ENCODE measurements at regions not wholly inside any gene's neighbourhood (a gene's known extent, or its start where the extent isn't known, plus 50 kb on each side); places are given as distances from the start of the nearest gene placed in this dataset.
"Not testable (repeated sequence)": the region's sequence is repeated elsewhere in the genome, so short reads cannot be mapped to it uniquely, and the experiment has no call there.

DNA sequence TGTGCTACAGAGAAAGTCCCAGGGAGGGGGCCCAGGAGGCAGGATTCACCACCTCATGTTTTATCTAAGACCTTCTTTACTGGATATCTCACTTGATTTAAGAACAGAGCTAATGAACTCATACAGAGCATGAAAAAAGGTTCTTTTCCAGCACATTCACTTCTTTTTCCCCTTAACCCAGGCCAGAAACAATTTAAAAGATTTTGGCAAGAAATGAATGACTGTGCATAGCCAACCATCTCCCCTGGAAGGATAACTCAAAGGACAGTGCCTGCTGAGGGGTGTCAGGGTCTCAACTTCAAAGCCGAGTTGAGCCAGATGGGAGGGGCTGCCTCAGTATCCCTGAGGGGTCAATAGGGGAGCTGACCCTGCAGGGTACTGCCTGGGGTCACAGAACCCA, 253.4 kb downstream of the SOD2 start:
- DNase-seq, result no peak

DNA sequence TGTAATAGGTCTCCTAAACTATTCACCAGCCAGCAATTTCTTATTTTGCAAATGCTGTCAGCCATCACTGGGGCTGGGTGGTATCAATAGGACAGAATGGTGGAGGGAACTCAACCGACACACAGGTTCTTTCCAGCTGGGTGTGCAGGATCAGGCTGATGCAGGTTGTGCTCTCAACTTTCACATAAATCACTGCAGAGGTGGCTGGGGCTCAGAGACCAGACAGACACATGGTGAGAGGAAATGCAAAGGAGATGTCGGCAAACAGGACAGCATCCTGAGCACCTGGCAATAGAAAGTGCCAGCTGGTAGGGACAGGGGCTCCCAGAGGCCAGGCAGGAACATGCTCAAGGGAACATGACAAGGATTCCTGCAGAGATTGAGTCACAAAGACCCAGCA, 254.9 kb downstream of the SOD2 start:
- no peak for DNase-seq

DNA sequence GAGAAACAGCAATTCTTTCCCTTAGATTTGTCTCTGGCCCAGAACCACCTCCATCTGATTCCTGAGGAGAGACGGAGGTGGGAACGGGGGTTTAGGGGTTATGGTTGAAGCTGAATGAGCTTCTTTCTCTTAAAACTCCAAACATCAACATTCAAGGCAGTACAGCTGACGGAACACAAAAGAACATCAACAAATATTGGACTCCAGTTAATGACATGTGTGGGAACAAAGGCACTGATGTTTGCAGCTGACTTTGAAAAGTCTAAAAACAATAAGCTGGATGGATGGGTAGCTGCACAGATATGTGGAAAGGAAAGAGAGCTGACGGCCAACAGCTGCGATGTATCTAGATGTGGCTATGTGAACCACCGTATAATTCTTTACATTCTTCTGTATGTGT, 256.5 kb downstream of the SOD2 start:
- DNase-seq, result no peak

DNA sequence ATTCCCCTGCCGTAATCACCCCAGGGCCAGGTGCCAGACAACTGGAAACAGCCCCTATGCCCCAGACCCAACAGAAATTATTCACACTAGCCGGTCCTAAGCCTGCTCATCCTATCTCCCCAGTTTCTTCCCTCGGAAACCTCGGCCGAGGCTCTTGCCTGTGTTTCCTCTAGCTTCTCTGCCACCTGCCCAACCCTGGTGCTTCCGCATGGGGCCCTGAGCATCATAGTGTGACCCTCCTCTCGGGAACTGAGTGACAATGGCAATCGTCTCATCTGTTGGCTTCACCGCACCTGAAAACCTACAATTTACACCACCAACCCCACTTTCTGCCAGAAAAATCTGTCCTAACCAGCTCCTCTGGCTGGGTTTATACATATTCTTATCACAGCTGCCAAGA, 257.3 kb downstream of the SOD2 start:
- DNase-seq, result no peak

DNA sequence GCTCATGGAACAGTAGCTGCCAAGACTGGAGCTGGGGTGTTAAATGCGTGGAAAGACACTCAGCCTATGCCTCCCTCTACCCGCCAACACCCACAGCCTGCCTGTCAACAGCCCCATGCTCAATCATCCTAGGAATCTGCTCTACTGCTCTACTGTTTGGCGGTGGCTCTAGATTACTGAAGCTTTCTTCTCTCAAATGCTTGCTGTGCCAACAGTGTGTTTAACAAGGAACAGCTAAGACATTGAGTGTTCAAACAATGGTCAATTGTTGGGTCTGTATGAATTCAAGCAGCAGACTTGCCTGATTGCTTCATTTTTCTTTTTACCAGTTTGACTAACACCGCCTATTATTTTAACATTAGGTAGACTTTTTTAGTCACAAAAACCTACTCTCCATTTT, 258.6 kb downstream of the SOD2 start:
- no peak for DNase-seq

DNA sequence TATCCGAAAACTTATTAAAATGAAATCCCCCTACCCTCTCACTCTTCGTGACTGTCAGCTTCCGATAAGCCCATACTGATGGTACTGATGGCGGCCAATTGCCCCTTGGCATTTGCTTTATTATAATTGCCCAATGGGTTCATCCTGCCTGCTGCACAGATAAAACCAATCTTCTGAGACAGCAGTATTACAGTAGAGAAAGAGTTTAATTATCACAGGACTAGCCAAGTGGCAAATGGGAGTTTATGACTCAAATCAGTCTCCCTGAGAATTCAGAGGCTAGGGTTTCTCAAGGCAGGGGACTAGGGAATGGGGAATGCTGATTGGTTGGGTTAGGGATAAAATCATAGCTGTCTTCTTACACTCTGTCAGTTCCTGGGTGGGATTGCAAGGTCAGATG, 259.5 kb downstream of the SOD2 start:
- no peak for DNase-seq

DNA sequence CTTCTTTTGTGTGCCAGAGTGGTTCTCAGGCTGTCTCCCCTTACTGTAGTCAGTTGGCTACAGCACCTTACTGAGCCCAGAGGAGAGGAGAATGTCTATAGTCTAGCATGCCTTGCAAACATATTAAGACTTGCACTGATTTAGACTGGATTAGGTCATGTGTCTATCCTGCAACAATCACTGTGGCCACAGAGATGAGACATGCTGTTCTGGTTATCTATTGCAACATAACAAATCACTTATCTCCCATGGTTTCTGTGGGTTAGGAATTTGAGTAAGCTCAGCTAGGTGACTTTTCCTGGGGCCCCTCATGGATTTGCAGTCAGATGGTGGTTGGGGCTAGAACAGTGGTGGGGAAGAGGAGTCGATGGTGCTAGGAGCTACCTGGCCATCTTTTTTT, 261.3 kb downstream of the SOD2 start:
- DNase-seq, result no peak

DNA sequence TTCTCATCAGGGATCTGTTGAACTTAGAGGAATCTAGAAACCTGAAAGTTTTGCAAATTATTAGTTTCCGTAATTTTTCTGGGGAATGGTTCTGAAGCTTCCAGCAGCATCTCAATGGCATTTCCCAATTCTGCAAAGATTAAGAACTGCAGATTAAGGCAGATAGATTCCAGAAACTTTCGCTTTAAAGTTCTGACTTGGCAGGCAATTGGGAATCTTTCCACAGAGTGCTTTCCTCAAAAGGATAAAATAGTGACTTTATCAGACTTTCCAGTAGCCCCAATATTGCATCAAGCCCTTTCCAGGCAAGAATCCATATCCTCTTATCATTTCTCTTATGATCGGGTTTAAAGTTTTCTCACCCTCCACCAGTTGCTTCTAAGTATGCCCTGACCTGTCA, 261.1 kb downstream of the FNDC1 start:
- DNase-seq, result no peak

DNA sequence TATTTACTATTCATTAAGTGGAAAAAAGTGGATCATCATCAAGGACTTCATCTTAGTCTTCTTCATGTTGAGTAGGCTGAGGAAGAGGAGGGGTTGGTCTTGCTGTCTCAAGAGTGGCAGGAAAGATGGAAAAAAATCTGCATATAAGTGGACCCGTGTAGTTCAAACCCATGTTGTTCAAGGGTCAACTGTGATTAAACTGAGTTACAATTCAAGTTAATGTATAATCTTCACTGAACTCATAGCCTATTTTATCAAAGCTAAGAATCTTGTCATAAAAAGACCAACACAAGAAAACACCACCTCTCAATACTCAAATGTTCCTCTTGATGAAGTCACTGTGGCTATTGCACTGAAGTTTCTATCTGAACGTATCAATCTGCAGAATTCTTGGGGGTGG, 260.2 kb downstream of the FNDC1 start:
- no peak for DNase-seq

DNA sequence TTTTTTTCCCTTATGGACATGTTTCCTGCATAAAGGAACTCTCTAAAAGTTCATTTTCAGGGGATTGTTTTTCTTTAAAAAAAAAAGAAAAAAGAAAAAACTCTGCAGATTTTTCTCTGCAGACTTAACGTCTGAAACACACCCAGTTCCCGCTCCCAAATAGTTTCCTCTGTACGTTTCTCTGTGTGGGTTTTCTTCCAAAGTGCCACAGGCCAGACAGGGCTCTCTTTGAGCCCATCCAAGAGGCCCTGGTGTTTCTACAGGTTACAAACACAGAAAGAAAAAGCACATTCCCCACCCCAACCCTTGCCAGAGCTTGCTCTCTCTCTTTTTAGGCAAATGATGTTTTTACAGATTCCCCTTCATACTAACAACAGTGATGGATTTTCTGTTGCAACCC, 258.6 kb downstream of the FNDC1 start:
- DNase-seq, result no peak

DNA sequence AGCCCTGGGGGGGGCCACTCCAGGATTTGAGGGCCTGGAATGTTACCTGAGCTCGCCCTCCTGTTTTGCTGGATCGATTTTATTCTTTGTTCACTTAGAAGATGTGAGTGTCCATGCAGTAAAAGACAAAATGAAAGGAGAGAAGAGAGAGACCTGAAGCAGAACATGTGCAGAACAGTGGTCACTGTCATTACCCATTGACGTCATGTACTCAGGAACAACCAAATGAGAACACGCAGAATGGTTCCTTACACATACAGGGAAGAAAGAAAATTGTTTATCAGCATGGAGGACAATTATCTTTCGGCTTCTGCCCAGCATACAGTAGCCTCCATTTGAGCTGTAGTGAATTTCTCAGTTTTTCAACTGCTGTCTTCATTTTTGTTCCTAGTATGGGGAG, 258.1 kb downstream of the FNDC1 start:
- DNase-seq, result no peak

DNA sequence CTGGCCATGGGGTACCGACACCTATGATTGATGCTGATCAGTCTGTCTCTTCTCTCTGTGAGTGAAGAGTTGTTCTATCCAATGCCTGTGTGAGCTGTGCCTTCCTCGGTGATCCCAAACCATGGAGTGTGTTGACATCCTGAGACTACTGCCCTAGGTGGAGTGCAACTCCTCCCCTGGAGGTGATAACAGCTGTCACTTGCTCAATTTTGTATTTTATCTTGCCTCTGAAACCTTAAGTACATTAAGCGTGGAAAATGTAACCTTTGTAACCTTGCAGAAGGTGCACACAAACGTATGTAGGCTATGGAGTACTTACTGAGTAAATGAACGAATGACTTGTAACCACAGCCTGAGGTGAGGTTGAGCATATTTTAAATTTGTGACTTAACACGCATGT, 256.2 kb downstream of the FNDC1 start:
- no peak for DNase-seq

DNA sequence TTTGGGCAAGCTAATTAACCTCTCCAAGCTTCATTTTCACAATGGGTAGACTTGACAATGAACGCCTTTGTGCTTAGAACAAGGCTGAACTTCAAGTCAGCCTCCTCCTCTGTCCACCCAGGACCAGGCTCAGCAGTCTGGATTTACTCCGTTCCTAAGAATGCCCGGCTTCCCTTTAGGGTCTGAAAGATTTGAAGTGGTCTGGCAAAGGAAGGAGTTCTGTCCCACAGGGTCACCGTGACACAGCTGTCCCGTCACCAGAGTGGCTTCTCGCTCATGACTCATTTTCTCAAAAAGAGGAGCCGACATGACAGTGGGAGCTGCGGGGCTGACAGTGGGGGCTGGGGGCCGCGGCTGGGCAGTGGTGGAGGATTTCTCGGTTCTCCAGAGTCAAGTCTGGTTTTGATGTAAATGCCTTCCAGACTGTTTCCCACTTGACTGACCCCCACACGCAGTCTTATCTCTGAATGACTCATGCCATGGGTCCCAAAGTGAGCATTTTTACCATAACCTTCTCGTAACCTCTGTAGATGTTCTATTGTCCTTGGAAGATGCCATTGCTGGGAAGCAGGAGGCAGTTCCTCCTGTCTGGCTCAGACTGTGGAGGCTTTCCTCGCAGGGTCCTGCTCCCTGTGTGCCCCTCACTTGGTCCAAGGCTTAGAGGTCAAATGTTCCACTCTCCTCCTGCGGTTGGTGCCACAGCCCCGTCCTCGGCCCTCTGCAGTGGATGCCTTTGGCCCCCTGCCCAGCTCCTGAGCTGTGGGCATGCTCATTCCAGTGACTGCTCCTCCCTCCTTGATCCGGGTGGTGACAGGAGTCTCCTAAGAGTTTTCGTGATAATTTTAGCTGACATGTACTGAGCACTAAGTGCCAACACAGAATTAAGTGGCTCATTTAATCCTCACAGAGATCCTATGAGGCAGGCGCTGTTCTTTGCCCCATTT, 253.1 kb downstream of the FNDC1 start:
- DNase-seq, result no peak

DNA sequence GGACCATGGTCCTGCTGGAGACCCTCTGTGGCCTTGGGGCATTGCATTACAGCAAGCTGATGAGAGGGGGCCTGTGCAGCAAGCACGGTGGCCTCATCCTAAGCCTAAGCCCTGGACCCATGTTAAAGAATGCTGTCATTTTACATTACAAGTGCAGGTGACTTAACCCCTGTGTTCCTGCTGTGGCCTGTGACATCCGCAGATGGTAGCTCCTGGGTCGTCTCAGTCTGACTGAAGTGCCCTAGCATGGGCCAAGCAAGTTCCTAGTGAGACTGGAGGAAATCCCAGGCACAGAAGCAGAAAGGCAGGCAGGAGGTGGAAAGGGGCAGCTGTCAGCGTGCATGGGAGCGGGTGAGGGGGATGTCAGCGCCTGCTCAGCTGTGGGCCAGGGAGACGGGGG, 252.4 kb downstream of the FNDC1 start:
- no peak for DNase-seq

DNA sequence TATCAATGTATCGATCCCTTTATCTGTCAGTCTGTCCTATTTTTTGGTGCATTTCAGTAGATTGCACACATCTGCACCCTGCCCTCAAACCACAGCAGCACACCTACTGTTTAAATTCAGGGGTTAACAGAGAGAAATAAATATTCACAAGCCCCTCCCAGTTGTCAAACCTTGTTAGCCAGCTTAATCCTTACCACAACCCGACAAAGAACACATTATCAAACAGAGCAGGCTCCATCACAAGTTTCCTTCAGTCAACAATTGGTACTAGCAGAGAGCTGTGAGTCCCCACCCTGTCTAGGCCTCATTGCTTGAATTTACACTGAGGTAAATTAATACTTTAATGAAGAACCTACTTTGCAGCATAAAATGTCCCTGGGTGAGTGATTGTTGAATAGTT, 249.8 kb downstream of the FNDC1 start:
- DNase-seq, result no peak

DNA sequence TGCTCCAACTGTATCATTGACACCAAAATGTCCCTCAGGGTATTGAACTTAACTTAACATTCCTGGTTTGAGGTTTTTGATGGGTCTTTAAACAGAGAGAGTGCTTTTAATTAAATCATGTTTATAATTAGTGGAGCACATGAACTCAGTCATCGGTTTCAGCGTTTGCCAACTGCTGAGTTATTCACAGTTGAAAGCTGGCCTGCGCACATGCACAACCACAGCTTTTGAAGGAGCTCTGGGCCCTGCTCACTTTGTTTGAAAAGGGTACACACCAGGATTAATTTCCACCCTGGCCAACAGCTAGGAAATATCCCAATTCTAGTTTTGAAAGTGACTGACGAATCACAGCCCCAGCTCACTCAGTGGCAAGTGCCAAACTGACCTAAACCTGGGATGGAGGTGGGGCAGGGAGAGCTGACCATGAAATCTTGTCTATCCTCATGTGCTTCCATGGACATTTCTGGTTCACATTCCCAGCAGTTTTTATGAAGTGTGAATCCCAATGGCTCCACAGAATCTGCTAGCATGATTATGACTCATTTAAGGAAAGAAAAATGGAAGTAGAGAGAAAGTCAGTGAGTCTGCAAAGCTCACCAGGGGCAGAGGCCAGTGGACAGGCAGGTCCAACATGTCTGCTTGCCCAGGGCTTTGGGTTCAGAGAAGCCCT, 247.8 kb downstream of the FNDC1 start:
- DNase-seq, result no peak

DNA sequence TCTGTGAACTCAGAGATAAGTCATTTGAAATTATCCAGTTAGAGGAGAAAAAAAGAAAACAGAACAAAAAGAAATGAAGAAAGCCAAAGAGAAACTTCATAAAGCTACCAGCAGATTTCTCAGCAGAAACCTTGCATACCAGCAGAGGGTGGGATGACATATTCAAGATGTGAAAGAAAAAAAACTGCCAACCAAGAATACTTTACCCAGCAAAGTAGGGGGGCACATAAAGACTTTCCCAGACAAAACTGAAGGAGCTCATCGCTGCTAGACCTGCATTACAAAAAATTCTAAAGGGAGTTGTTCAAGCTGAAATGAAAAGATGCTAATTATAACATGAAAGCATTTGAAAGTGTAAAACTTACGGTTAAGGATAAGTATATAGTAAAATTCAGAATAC, 246.3 kb downstream of the FNDC1 start:
- no peak for DNase-seq

DNA sequence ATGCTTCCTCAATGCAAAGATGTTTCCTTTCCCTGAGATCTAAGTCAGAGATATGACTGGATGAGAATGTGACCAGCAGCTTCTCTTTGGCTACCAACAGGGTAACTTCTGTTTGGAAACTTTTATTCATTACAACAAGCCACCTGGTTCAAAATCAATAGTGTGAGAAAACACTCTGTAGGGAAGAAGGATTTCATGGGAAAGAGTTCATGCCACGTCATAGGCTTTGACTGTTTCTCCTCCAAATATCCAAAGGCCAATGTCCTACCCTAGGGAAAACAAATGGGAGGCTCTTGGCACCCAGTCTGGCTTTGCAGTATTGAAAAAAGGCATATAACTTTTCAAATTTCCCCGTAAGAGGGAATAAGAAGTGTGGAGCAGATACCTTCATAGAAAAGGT, 245.5 kb downstream of the FNDC1 start:
- no peak for DNase-seq

DNA sequence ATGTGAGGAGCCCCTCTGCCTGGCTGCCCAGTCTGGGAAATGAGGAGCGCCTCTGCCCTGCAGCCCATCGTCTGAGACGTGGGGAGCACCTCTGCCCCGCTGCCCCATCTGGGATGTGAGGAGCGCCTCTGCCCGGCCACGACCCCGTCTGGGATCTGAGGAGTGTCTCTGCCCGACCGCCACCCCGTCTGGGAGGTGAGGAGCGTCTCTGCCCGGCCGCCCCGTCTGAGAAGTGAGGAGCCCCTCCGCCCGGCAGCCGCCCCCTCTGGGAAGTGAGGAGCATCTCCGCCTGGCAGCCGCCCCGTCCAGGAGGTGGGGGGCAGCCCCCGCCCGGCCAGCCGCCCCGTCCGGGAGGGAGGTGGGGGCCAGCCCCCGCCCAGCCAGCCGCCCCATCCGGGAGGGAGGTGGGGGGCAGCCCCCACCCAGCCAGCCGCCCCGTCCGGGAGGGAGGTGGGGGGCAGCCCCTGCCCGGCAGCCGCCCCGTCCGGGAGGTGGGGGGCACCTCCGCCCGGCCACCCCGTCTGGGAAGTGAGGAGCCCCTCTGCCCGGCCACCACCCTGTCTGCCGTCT, 238.1 kb downstream of the FNDC1 start:
- DNase-seq, result not testable (repeated sequence)

DNA sequence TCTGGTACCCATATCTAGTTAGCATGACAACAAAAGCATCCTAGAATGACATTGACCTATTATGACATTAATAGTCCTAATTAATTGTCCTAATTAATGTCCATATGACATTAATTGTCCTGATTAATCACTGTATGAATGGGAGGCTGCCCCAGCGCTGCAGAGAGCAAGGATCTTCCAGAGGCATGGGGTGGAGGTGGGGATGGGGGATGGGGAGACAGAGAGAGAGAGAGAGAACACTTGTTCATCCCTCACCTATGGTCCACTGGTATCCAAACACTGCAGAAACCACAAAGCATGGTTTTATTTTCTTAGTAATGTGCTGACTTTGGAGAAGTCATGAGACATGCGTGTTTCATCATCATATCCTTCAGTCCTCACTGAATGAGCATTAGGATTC, 235.1 kb downstream of the FNDC1 start:
- no peak for DNase-seq

DNA sequence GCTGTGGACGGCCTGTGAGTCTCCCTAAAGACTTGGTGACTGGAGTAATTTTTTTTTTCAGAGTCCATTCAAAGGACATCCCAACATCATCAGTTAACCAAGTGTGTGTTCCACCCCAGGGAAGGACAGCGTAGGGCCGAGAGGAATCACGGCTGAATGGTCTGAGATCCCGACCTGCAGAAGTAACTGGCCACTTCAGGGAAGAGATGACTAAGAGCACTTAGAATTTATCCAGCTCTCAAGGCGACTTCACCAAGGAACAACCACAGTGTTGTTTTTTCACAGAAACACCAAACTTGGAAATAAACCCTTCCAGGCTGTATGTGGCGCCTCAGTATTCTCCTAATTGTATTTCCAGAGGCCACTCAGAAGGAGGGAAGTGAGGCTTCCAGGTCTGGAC, 231.6 kb downstream of the FNDC1 start:
- no peak for DNase-seq

DNA sequence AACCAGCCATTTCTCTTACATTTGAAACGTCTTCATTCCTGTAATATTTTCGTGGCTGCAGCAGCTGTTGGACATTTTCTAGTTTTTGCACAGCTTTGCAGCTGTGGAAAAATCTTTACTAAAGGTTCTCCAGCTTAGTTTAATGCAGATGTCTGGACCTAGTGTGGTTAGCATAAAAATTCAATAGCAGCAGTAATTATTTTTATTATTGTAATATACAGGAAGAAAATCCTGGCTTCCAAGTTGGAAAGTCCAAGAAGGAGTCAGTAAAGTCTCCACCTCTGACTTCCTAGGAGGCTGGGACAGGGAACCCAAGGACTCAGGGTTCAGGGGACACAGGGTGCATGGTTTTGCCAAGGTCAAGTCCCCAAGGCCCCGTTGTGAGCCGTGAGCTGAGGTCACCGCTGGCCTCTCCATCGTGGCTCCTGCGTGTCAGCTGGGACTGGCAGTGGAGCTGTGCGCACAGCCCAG, 230.6 kb downstream of the FNDC1 start:
- DNase-seq, result no peak

DNA sequence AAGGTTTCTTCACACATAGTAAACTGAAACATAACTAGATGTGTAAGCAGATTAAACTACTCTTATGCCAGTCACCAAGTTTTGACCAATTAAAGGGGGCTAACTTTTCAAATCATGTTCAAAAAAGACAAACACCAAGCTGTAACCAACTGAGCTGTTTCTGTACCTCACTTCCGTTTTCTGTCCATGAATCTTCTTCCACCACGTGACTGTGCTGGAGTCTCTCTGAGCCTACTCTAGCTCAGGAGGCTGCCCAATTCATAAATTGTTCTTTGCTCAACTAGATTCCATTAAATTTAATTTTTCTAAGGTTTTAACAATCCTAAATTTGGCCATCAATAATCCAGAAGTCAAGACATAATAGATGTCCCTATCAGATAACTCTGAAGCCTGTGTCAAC, 229.4 kb downstream of the FNDC1 start:
- DNase-seq, result no peak

DNA sequence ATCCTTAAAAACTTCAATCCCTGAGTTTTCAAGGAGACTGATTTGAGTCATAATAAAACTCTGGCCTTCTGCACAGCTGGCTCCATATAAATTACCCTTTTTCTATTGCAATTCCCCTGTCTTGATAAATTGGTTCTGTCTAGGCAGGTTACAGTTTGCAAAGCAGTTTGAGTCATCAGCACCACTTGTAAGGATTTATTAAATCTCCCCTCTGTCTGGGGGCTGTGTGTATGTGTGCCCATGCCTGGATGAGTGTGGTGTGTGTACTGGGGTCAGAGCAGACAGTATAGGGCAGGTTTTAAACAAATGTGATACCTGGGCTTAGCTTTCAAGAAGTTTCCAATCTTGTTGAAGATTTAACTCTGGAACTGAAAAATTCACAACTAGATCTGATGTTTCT, 228.6 kb downstream of the FNDC1 start:
- DNase-seq, result no peak
